Dermis microvascular lymphatic vessel endothelial cell (primary cell): ENCODE measurements at regions not wholly inside any gene's neighbourhood (a gene's known extent, or its start where the extent isn't known, plus 50 kb on each side); places are given as distances from the start of the nearest gene placed in this dataset.

Source experiments
- DNase-seq, 2 donors: peaks; one replicate each; pipeline versions ENCODE4 v3.0.0 to v3.0.0-alpha.2; 2010; ENCODE audit warnings: low read depth in 2 of 2

DNA sequence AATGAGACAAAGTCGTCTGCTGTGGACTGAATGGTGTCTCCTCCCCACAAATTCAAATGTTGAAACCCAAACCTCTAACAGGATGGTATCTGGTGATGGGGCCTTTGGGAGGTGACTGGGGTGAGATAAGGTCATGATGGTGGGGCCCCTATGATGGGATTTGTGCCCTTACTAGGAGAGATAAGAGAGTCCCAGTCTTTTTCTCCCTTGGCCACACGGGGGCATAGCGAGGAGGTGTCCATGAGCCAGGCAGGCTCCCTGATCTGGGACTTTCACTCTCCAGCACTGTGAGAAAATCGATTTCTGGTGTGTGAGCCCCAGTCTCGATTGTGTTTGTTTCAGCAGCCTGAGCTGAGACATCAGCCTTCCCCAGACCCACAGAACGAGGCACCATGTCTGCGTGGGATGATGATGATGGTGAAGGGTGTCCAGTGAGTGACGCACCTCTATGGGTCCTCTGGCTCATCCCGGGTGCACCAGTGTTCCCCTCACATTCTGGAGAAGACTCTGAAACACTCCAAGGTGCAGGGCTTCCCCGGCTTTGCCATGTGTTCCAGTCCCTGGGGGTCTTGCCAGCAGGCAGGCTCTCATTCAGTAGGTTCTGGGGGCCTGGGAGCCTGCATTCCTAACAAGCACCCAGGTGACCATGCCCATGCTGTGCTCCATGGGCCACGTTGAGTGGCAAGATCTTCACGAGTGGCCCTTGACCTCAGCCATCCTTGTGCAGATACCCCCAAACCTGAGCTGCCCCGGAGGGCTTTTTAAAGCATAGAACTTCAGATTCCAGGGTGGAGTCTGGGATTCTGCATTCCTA is 363.0 kb downstream of the CTTN start:
- DNase-seq: no peak

DNA sequence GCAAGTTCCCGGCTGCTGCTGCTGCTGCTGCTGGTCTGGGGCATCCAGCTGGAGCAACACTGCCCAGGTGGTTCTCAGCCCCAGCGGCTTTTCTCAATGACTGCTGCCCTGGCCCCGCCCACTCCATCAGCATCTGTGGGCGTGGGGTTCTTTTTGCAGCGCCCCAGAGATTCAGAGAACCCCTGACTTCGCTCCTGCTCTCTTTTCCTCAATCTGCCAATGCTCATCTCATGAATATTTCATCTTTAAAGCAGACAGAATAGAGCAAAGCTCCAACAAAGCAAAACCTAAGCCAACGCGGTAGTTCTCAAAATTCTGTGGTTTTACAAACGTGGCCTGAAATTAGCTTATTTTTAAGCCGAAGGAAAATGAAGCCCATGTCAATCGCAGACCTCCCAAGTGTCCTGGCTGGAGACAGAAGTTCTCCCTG is 363.6 kb downstream of the CTTN start:
- no peak for DNase-seq

DNA sequence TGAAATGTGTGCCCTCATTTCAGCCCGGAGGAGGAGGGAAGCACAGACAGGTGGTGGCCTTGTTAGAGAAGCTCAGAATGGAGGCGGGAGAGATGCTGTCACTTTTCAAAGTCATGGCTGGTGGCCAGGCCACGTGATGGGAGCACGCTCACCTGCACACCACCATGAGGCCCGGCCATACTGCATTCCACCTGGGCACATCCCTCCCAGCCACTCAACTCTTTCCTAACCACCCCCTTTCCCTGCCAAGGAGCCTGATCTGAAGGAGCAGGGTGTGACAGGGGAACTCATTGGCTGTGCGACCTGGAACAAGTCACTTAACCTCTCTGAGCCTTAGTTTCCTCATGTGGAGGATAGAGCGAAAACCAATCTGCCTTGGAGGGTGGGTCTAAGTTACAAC is 364.5 kb downstream of the CTTN start:
- DNase-seq: no peak

DNA sequence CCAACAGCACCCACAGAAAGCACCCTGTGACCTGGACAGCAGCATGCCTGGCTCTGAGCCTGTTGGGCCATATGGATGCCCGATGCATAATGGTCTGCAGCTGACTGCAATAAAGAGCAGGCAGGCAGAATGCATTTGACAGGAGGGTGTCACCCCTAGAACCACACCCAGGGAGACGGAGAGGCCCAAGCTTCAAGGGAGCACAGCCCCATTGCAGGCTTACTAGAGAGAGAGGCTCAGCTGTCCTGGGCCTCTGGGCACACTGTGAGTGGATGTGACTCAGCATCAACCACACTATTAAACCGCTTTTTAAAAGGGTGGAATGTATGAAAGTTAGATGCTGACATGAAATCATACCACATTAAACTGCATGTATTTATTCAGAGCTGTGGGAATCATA is 365.3 kb downstream of the CTTN start:
- DNase-seq: no peak

DNA sequence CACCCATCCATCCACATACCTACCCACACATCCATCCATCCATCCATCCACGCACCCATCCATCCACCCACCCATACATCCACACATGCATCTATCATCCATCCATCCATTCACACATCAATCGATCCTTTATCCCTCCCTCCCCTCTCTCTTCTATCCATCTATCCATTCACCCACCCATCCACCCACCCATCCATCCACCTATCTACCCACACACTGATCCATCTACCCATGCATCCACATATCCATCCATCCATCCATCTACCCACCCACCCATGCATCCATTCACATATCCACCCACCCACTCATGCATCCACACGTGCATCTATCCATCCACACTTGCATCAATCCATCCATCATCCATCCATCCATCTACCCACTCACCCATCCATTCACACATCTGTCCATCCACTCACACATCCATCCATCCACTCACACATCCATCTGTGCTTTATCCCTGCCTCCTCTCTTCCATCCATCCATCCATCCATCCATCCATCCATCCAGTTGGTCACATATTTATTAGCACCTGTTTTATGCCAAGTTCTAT is 366.1 kb downstream of the CTTN start:
- no peak for DNase-seq

DNA sequence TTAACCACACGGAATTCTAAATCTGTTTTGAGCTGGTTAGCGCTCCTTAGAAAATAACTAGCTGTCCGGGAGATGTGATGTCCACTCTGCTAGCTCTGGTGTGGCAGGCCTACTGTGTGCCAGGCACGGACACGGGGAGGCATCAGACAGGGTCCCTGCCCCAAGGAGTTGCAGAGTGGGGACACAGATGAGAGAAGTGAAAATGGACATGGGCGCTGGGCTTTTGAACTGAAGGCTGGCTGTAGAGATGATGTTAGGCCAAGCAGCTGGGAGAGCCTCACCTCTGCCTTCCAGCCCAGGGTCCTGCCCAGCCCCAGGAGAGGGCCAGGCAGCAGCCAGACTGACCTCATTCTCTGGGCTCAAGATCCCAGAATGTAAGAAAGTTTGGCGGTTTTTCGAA is 368.6 kb downstream of the CTTN start:
- no peak for DNase-seq

DNA sequence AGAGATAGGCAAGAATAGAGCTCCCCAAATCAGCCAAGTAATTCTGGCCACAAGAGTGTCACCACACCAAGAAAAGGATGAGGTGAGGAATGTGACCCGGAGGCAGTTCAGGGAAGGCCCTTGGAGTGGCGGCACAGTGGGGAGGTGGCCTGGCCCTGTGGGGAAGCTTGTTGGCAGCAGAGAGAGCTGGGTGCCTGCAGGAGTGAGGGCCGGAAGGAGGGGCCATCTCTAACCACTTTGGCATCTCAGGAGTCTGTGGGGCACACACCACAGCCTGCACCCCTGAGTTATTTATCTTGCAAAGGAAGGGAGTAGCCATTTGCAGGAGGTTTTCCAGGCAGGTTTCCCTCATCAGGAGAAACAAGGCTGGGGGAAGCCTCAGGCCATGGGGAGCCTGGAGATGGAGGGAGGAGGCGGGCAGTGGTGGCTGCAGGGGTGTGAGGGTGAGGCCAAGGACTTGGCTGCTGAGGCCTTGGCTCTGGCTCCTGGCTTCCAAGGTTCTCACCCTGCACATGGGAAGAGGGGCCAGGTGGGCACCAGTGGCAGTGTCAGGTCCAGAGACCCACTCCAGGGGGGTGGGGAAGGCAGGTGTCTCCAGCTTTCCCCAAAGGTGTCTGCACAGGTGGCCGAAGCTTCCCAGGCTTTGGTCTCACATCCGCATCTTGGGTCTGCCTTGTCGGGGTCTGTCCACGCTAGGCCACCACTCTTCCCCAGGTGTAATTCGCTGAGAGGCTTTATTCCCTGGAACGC is 370.2 kb downstream of the CTTN start:
- no peak for DNase-seq

DNA sequence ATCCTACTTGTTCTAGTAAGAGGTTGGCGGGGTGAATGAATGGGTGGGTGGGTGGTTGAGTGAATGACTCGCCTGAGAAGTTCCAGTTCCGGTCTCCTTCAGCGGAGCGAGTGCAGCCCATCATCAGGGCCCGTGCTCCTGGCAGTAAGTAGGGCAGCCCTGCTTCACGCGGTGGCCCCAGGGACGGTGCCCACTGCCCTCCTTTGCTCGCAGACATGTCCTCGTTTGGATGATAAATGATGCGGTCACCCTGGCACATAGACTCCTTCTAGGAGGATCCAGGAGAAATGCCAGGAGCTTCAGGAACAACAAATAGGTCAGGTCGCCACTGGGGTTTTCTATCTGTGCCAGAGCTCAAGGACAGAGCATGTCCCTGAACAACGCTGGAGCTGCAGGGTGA is 370.8 kb downstream of the CTTN start:
- no peak for DNase-seq

DNA sequence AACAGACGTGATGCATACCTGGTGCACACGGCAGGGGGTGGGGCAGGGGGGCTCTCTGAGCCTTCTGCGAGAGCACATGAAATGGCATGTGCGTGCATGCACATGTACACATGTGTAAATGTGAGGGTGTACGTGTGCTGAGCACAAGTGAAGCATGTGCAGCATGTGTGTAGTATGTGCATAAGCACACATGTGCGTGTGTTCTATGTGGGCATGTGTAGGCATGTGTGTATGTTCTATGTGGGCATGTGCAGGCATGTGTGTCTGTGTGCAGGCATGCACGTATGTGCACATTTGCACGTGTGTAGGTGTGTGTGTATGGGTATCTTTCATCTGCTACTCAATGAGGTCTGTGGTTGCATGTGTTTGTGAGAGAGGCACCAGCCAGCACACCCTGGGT is 371.2 kb downstream of the CTTN start:
- DNase-seq: no peak

DNA sequence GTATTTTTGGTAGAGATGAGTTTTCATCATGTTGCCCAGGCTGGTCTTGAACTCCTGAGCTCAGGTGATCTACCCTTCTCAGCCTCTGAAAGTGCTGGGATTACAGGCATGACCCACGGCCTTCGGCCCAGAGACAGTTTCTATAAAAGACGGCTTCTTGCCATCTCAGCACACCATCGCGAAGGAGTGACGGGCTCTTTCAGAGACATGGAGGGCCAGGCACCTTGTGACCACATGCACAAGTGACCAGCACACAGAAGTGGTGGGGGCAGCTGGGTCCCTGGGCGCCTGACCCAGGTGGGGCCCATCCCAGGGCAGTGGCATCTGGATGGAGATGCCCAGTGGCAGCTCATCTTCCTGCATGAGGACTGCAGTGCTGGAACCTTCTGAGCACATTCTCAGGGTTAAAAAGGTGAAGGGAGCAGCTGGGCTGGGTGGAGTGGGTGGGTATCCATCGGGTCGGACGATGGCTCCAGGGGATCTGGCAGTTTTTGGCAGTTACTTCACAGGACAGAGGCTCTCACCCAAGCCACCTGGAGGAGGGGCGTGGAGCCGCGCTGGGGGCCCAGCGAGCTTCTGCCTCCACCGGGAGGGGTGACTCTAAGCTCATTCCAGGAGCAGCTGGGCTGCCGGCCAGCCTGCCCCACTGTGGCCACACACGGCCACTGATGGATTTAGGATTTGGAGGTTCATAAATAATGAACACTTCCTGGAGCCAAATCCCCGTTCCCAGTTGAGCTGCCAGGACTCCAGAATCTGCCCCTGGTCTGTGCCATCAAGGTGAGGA is 373.0 kb downstream of the CTTN start:
- no peak for DNase-seq

DNA sequence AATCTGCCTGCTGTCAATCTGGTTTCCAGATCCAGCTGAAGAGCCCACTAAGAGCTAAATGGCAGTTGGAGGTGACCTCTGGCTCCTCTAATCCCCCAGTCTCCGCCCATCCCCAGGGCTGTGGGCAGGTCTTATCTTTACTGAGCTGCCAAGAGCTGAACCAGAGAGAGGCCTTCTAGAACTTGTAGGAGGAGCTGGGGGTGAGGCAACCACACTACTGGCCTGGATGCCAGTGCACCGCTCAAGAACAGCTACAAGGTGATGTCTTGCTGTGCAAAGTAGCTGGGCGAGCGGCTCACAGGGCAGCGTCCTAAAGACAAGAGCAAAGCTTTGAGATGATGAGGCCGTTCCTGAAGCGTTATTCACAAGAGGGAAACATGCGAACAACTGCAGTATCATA is 374.6 kb downstream of the CTTN start:
- DNase-seq: no peak

DNA sequence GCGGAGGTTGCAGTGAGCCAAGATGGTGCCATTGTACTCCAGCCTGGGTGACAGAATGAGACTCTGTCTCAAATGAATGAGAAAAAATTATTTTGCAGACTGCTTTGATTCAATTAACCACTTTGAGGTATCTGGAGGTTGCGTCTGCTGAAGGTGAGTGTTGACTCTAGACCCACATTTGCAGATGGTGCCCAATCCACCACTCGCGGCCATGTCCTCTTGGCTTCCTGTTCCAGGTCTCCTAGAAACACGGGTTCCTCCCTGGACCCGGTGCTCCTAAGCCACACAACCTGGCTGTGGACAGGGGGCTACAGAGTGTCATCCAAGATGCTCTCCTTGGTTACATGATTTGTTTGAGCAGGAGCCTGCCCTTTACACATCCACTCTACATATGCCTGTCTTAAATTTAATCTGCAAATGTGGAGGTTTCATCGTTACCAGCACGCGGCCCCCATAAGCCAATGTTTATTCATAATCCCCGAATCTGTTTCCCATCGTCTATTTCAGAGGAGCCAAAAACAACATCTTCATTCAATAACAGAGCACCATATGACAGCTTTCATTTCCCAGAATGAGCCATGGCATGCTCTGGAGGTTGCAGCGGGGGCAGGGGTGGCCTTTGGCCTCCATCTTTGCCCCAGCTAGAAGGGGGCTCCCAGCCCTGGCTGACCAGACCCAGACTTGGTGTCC is 377.2 kb downstream of the CTTN start:
- DNase-seq: no peak

DNA sequence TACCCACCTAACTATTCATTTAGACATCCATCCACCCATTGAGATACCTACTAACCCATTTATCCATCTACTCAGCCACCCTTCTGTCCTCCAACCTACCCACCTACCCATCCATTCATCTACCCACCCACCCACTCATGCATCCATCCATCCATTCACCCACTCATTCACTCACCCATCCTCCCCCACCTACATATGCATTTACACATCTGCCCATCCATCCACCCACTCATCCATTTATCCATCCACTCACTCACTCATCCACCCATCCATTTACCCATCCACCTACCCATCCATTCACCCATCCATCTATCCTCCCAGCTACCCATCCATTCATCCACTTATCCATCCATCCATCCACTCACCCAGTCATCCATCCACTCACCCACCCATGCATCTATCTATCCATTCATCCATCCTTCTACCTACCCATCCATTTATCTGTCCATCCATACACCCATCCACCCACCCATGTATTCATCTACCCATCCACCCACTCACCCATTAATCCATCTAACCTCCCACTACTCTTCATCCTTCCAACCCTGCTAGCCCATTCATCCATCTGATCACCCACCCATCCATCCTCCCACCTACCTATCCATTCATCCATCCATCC is 378.7 kb downstream of the CTTN start:
- DNase-seq: no peak

DNA sequence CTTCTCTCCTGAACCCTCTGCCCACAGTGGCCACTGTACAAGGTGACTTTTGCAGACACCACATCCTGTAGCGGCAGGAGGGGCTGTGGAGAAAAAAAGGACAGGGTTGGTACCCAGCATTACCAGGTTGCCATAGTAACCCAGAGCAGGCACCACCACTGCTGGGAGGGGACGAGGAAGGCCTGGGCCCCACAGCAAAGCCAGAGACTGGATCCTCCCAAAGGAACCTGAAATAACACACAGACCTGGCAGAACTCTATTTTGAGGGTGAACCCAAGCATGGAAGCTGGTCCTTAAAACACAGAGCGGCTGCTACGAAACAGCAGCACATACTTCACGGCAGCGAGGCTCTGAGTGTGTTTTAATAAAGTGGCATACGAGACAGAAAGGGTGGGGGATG is 380.6 kb downstream of the CTTN start:
- DNase-seq: no peak

DNA sequence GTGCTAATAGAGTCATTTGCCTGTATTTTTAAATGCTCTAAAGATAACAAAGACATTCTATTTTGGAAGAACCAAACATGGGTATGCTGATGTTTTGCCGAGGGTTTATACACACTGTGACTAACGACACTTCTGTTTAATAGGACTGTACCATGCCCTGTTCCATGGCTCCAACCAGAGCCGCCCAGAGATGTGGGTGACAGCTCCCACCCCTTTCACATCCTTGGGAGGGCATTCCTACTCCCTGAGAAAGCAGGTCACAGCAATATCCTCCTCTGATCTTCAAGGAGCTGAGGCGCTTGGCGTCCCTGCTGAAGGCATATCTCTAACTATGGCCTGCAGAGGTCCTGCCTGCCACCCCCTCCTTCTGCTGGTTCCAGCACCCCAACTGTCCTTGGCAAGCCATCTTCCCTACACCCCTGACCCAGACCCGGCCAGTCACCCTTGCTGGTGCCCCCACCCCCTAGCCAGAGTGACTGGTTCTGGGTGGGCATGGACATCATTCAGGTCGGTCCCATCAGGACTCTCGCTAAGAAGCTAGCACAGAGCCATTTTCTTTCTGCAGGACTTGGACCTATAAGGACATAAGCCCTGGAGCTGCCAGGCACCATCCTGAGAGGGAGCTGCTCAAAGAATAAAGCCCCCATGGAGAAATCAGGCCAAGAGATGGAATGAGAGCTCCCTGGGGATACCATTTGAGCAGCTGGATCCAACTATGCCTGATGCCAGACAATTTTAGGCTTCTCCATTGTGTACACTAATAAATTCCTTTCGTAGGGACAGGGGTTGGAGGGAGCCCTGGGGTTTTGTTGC is 381.3 kb downstream of the CTTN start:
- no peak for DNase-seq

DNA sequence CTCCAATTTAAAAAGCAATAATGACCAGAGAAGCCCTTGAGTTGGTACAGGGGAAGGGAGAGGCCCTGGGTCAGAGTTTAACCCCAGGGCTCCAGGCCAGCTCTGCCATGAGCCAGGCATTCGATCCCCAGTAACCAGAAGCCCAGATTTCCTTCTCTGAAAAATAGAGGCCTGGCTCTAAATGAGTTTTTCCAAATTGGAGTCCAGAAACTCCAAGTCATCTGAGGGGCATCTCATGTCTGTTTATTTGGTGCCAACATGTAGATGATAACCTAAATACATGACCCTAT is 381.9 kb downstream of the CTTN start:
- DNase-seq: no peak

DNA sequence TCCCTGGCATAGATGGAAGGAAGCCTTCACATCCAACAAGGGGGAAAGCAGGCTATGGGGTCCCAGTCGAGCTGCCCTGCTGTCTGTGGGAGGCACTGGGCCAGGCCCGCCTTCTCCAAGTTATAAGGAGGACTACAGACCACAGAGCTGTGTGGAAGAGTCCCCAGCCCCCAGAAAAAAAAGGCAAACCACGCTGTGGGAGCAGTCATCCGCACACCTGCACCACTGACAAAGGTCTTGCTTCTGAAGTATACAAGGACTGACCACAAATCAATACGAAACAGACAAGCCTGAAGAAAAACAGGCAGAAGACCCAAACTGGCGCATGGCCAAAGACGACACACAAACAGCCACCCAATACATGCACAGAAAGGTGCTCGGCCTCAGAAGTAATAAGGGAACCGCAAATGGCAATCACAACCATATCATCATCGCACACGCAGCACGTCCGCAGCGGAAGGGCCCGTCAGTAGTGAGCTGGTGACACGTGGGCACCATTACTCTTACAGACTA is 384.1 kb downstream of the CTTN start:
- no peak for DNase-seq

DNA sequence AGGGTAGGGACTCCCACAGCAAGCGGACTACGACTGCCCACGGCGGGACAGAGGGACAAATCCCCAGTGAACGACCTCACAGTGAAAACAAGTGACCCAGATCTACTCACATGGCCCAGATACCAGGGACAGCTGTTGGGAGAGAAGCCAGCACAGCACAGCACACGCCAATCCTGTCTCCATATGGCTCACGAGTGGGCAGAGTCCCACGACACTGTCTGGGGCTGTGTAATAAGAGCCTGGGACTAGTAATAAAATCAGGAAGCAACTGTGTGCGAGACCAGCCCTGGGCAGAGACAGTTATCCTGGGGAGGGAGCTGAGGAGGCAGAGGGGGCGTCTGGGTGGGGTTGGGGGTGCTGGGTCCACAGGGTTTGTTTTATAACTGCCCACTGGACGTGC is 385.0 kb downstream of the CTTN start:
- no peak for DNase-seq

DNA sequence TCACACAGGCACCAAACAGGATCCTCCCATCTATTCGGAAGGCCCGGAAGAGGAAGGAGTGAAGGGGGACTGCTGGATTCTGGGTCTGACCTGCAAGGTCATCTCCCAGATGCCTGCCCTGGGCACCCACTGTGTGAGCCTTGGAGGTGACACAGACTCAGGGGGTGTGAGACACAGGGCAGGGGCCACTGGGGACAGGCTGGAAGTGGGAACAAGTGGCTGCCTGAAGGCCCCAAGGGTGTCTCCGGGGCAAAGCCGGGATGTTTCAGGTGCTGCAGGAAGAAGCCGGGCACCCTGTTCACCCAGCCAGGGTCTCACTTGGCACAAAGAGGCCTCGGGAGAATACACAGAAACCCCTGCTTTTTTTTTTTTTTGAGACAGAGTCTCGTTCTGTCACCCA is 385.5 kb downstream of the CTTN start:
- no peak for DNase-seq

DNA sequence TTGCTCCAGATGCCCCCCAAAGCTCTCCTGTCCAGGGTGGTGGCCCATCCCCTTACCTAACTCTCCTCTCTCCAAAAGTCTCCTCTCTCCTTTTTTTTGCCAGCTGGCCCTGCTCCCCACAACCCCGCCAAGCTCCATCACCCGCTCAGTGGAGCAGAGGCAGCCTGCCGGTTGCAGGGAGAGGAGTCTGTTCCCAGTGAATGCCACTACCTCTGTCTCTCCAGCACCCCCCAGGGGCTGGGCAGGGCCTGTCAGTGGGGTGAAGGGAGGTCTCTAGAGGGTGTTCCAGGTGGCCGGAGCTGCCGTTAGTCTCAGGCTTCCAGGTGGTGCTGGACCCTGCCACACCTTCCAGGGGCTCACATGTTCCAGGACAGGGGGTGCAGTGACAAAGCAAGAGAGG is 387.0 kb downstream of the CTTN start:
- DNase-seq: no peak
